ENCODE measurements at regions not wholly inside any gene's neighbourhood (a gene's known extent, or its start where the extent isn't known, plus 50 kb on each side); places are given as distances from the start of the nearest gene placed in this dataset.

- no peak for DNase-seq
These were observed 527.4 kb upstream of the REG3G start for GRCh38 chr2:78498125-78498524.

GRCh38 chr2:78506301-78506700 is 519.2 kb upstream of the REG3G start:
- no peak for DNase-seq

GRCh38 chr2:78521938-78522337 is 503.6 kb upstream of the REG3G start:
- no peak for DNase-seq

- DNase-seq, result no peak
These were observed 492.6 kb upstream of the REG3G start for GRCh38 chr2:78532762-78533379.

- DNase-seq, result no peak
These were observed 490.1 kb upstream of the REG3G start for GRCh38 chr2:78535395-78535794.

GRCh38 chr2:78538322-78538721 is 487.2 kb upstream of the REG3G start:
- no peak for DNase-seq

GRCh38 chr2:78540255-78540654 is 485.2 kb upstream of the REG3G start:
- DNase-seq, result no peak

- no peak for DNase-seq
These were observed 484.4 kb upstream of the REG3G start for GRCh38 chr2:78541088-78541450.

GRCh38 chr2:78541451-78542267 is 483.8 kb upstream of the REG3G start:
- DNase-seq, result no peak

GRCh38 chr2:78546843-78547242 is 478.7 kb upstream of the REG3G start:
- no peak for DNase-seq

GRCh38 chr2:78549766-78550165 is 475.7 kb upstream of the REG3G start:
- DNase-seq, result no peak

- DNase-seq, result no peak
These were observed 471.4 kb upstream of the REG3G start for GRCh38 chr2:78553866-78554647.

- no peak for DNase-seq
These were observed 463.6 kb upstream of the REG3G start for GRCh38 chr2:78561876-78562275.

GRCh38 chr2:78564666-78565065 is 460.8 kb upstream of the REG3G start:
- DNase-seq, result no peak

- DNase-seq, result no peak
These were observed 456.6 kb upstream of the REG3G start for GRCh38 chr2:78568782-78569373.

- DNase-seq, result no peak
These were observed 449.1 kb upstream of the REG3G start for GRCh38 chr2:78576409-78576808.

GRCh38 chr2:78585871-78586270 is 439.6 kb upstream of the REG3G start:
- no peak for DNase-seq

- no peak for DNase-seq
These were observed 439.2 kb upstream of the REG3G start for GRCh38 chr2:78586316-78586715.

GRCh38 chr2:78589871-78590270 is 435.6 kb upstream of the REG3G start:
- DNase-seq, result no peak

GRCh38 chr2:78592491-78592890 is 433.0 kb upstream of the REG3G start:
- DNase-seq, result no peak

GRCh38 chr2:78601113-78601512 is 424.4 kb upstream of the REG3G start:
- DNase-seq, result no peak

- DNase-seq, result no peak
These were observed 422.6 kb upstream of the REG3G start for GRCh38 chr2:78602862-78603261.

- DNase-seq, result no peak
These were observed 418.6 kb upstream of the REG3G start for GRCh38 chr2:78606895-78607294.
